ENCODE measurements at regions not wholly inside any gene's neighbourhood (a gene's known extent, or its start where the extent isn't known, plus 50 kb on each side); places are given as distances from the start of the nearest gene placed in this dataset.

DNA sequence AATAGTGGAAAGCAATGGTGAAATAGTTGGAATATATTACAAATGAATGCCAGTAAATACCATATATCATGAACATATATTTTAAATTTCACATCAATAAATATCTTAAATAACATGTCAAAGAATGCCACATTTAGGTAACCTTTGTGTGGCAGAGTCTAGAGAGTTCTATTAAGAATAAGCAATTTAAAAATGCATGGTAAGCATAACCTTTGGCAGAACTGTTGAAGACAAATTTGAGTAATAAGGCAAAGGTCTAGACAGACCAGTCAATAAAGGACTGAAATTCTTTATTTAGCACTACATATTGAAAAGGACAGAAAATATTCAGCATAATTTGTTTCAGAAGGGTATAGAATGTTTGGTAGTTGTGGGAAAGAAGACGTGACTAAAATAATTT, 1417.0 kb downstream of the SUCLG1 start:
- TF ChIP-seq, protein P1, sequence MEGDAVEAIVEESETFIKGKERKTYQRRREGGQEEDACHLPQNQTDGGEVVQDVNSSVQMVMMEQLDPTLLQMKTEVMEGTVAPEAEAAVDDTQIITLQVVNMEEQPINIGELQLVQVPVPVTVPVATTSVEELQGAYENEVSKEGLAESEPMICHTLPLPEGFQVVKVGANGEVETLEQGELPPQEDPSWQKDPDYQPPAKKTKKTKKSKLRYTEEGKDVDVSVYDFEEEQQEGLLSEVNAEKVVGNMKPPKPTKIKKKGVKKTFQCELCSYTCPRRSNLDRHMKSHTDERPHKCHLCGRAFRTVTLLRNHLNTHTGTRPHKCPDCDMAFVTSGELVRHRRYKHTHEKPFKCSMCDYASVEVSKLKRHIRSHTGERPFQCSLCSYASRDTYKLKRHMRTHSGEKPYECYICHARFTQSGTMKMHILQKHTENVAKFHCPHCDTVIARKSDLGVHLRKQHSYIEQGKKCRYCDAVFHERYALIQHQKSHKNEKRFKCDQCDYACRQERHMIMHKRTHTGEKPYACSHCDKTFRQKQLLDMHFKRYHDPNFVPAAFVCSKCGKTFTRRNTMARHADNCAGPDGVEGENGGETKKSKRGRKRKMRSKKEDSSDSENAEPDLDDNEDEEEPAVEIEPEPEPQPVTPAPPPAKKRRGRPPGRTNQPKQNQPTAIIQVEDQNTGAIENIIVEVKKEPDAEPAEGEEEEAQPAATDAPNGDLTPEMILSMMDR (IDR thresholded peaks at IDR 0.05), result no peak
- no peak for TF ChIP-seq POLR2A (IDR thresholded peaks at IDR 0.05)

Measured in testis (tissue), 2 donors.